GM21423 (cell line): ENCODE measurements at regions not wholly inside any gene's neighbourhood (a gene's known extent, or its start where the extent isn't known, plus 50 kb on each side); places are given as distances from the start of the nearest gene placed in this dataset.
"Not testable (repeated sequence)": the region's sequence is repeated elsewhere in the genome, so short reads cannot be mapped to it uniquely, and the experiment has no call there.

ENCODE experiments used
- ATAC-seq: cut with Tn5 transposase; IDR thresholded peaks from one replicate; pipeline ENCODE4 v1.9.1; 2021; ENCODE audit warnings: mild to moderate bottlenecking, moderate library complexity; ENCODE audit not compliant: unreplicated experiment

DNA sequence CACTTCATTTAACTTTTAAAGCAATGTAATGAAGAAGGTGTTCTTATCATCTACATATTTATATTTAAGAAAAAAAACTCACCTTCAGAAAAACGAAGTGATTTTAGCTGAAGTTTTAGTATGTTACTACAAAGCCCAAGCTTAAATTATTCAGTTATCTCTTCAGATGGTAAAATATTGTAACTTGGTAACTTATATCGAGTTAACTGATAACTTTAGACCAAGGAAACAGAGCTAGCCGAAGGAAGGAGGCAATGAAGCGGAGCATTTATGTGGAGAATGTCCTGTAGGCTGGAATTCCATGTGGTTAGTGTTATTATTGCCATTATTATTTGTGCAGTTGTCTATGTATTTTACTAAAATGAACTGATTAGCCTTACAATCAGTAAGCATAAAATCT is 1102.1 kb upstream of the LCORL start:
- no peak for ATAC-seq

DNA sequence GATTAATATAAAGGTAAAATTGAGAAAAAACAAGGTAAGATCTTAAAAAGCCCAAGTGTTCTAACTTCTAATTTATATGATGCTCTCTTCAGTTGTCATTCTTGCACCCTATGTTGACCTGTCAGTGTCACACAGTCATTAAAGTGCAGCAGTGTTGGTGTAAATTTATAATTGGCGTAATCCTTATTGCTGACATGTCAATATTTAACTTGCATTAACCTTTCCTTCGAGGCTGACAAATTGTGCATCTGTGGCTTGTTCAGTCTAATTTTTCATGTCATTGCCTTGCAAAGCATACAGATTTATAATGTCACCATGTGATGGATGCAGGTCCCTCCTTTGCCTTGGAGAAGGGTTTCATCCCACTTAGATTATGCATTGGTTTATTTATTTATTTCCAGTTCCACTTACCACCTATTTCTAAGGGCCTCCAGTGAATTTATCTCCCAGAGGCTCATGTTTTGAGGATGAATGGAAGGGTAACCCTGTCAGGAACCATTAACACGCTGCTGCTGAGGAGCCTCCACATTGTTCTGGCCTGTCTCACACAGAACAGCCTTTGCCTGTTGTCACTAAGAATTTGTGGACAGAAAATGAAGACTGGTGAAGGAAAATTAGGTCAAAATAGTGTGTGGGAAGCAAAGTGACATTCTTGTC is 1098.5 kb upstream of the LCORL start:
- no peak for ATAC-seq

DNA sequence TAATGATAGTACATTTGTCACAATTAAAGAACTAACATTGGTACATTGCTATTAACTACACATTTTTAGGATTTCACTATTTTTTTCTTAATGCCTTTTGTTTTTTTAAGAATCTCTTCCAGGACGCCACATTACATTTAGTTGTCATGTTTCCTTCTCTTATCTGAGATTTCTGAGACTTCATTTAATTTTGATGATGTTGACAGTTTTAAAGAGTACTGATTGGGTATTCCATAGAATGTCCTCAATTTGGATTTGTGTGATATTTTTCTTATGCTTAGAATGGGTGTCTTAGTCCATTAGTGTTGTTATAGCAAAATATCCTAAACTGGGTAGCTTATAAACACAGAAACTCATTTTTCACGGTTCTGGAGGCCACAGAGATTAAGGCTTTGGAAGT is 1095.5 kb upstream of the LCORL start:
- ATAC-seq = no peak

DNA sequence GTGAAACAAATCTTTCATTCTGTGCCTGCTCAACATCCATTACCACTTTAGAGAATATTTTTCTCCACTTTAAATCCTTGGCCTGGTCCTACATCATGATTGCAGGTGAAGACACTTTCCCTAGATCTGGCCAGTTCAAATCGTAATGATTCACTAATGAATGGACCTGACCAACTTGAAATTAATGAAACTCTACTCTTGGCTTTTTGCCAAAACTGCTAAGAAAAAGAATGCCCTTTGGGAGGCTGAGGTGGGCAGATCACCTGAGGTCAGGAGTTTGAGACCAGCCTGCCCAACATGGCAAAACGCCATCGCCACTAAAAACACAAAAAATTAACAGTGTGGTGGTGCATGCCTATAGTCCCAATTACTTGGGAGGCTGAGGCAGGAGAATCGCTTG is 1082.6 kb upstream of the LCORL start:
- no peak for ATAC-seq

DNA sequence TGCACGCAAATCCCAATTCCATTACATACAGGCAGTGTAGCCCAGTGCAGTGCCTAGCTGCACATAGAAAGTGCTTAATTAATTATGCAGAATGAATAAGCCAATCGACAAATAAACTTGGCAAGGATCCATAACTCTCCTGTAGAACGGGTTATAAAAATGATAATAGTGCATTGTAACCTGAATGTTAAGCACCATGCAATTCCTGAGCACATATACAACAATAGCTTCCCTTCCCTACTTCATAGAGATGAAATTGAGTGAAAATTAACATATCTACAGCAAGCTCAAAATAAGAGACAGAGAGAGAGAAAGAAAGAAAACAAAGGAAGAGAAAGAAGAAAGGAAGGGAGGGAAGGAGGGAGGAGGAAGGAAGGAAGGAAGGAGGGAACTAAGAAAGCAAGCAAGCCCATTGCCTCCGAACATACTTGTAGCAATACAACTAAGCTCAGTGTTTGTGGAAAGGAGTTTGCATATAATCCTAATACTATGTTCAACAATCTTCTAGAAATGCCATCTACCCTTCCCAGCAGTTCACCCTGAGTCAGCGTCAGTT is 1074.0 kb upstream of the LCORL start:
- no peak for ATAC-seq

DNA sequence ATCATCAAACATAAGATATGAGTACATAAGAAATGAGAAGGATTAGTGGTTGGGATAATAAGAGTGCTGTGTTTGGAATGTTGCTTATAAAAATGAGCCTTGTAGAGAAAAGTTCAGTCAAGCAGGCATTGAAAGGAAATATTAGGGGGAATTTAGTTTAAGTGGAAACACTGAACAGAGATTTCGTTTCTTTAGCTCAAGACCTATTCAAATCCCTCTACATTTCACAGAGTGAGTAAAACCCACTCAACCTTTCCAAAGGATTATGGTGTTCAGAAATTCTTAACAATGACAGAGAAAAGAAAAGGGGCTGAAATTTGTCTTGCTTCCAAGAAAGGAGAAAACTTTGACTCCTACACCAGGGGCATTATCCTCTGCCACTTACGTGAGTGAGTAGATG is 1072.4 kb upstream of the LCORL start:
- no peak for ATAC-seq

DNA sequence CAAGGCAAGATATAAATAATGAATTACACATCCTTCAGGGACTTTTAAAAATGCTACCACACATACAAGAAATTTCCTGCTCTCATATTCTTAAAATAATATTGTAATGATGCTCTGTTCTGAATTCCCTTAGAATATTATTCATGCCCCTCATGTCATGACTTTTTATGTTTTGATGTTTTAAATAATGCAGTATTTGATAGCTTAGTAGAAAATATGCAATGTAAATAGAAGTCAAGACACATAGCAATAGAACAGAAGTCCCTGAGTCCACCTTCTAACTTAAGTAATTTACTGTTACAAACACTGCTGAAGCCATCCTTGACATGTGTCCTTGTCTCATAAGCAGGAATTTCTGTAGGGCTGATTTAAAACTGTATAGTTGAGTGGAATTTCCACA is 1071.2 kb upstream of the LCORL start:
- no peak for ATAC-seq

DNA sequence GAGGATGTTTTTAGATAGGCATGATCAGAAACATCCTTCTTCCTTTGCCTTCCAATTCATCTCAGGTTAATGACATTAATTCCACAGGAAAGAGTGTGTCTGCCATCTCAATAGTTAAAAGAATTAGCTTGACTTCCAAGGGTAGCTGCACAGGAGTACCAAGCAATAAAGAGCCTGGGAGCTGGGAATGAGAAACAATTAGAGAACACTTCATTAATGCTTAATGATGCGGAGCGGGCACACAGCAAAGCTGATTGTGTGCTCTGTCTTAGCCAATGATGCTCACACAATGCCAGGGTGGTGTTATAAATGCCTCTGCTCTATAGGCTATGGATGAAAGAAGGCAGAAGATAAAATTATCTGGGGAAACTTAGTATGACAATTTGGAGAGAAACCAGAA is 1052.5 kb upstream of the LCORL start:
- ATAC-seq = no peak

DNA sequence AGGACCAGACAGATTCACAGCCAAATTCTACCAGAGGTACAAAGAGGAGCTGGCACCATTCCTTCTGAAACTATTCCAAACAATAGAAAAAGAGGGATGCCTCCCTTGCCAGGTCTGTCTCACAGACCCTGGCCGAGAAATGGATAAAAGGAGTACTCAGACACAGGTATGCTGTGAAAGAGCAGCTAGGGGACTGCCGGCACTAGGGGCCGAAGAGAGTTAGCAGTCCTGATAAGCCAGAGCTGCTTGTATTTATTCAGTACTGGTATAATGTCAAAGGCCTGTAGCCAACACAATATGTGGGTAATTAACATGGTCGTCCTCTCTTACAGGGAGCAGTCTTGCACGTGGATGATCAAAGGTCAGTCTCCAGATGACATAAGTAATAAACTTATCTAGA is 1042.1 kb upstream of the LCORL start:
- no peak for ATAC-seq

DNA sequence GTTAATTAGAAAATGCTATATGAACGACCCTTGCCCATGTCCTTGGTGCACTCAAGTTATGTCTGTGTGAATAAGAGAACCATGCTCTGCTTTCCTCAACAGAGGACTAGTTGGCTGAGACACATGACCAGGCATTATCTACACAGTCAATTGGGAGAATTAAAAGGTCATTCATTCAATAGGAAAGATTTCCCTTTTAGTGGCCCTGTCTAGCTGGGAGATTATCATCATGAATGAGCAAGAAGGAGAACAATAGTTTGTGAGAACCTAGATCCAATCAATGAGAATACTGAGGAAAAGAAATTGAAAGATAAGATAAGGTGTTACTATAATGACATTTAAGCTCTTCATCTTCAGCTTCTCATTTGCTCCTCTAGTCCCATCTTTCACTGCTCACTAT is 1033.4 kb upstream of the LCORL start:
- no peak for ATAC-seq

DNA sequence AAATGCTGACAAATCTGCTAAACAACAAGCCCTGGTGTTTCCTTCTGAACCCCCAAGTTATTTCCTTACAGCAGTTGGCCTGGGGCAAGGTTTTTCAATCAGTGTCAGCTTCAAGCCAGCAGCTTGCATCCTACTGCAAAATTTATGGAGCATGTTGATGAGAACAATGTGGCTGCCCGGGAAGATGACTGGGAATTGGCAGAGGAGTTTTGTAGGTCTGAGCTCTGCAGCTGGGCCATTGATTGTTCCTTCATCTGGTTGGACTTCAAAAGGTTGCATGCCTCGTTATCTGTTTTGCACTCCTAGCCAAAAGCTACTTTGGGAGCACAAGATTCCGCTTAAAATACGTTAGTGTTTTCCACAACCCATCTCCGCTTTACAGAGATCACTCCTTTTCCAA is 1030.3 kb upstream of the LCORL start:
- no peak for ATAC-seq

DNA sequence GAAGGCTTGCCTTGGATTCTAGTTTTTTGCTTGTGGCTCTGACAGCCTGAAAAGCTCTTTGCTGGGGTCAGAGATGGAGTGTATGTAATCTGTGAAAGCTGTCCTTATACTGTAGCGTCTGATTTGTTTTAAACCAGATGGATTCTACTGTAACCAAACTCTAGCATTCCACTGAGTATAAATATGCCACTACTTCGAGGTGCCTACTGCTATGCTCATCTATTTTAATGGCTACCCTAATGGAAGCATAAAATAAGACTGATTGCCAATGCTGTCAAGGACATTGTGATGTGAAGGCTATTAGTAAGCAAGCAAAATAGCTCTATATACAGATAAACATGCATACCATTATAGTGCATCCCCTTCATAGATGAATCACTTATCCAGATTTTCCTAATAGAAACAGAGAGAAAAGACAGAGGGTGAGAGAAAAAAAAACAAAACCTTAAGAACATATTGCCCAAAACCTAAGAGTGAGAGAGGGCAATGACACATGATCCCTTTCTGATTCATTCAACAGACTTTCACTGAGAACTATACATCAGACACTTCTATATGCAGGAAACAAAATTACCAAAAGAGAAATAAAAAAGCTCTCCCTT is 1025.8 kb upstream of the LCORL start:
- no peak for ATAC-seq

DNA sequence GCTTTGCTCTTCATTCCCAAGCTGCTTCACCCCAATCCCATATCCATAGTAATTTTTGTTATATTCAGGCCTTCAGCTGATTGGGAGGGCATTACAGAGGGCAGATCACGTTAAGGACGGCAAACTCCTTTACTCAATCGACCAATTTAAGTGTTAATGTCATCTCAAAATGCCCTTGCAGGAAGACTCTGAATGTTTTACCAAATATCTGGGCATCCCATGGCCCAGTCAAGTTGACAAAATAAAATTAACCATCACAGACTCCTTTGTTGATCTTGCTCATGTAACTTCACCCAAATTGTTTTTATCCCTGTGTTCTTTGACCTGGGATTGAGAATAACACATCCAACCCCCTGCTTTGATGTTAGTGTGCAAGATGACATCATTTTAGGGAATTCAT is 1018.3 kb upstream of the LCORL start:
- ATAC-seq = no peak

DNA sequence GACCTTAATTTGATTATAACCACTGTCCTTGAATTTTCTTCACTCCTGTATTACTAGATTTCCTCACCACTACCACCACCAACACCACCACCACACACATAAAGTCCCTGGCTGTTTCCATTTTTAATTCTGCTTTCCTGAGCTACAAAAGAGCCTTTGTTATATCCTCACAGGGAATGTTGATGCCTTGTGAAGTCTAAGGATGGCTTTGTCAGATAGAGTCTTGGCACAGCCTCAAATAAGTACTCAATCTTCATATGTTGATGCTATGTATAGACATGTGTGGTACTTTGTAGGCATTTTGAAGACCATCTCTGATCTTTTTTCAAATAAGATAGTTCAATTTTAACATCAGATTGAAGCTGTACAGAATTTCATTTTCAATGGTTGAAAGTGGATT is 1016.7 kb upstream of the LCORL start:
- ATAC-seq = no peak

DNA sequence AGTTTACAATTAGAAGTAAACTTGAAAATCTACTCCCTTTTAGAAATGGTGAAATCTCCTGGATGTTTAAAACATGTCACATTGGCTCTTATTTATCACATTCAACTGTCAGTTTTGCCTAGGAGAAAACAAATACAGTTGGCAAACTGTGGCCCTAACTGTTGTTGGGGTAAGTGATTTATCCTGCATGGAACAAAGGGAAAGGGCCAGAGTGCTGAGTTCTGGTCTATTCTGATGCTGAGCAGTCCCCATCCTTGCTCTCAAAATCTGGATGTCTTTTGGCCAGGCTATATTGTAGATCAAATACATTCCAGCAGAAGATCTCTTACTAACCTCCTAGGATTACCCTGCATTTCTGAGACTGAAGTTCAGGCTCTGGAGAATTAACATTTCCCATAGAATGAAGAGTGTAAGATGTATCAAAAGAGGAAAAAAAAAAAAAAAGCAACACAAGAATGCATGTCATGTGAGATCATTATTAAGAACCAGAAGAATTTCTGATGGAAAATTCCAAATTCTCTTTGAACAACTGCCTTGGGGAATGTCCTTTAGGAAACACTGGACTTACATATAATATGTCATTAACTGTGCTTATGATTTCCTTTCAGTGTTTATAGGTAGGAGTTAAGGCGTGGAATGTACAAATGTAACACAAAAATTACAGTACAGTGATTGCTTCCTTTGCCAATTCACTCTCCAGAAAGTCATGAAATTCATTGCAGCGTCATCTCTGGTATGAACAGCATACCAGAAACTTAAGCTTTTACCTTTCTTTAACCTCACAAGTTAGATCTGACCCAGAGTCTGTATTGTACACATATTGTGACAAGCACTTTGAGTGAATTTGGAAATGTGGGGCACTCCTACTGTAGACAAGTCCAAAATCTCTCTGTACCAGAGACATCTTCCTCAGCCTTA is 1012.5 kb upstream of the LCORL start:
- ATAC-seq = no peak

DNA sequence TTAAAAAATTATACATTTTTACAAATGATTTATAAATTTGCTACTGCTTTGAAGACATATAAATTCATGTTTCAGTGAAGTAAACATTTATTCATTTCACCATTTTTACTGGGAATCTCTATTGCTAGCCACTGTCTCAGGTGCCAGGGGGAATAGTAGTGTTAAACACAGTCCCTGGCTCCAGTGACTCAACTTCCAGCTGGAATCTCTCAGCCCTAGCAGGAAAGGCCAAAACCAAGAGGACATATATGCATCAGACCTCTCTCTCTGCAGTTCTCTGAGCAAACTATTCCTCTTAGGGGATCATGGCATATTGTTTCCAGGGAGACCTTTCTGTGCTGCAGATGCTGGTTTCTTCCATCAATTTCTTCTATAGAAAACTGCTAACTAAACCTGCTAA is 1009.0 kb upstream of the LCORL start:
- no peak for ATAC-seq

DNA sequence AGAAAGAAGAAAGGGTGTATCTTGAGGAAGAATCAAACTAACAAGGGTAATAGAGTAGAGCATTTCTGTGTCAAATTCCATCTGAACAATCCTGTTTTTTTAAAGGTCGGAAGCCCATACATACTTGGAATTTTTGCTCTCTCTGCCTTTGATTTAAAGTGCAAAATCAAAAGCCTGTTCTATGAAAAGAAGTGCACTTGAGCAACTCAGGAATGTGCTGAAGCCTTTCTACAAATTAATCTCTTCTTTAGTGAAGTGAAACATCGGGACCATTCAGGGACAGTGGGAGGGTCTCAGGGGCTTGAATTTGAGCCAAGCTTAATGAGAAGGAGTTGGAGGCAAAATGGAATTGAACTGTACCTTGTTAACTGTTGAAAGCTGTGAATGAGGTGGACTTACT is 1008.5 kb upstream of the LCORL start:
- ATAC-seq = no peak

DNA sequence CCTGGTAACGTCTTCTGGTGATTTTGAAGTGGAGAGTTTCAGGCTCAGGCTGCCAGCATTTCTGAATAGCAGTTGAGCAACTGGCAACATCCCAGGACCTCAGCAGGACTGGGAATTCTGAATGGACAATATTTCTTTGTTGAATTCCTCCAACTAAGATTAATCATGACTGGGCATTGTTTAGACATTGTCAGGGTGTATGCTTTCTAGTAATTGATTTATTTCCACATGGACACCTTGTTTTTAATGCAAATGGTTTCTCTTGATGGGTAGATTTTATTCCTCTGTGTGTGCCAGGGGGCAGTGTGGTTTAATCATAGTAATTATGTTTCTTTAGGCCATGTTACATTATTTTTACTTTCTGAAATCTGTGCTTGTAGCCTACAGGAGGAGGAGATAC is 1004.7 kb upstream of the LCORL start:
- no peak for ATAC-seq

DNA sequence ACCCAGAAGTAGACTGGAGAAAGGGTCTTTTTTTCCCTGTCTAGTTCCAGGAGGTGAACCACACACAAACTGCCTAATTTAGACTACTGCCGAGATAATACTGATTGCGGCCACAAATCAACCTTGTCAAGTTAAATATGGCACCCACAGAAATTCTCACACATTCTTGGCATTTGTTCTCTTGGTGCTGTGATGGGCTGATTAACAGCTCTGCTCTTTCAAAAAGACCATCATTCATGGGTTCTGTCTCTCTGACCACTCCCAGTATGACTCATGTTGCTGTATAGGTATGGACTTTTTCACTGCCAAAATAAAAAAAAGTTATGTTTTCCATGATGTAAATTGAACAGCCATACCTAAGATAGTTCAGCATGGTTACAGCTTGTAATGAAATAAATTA is 1003.5 kb upstream of the LCORL start:
- no peak for ATAC-seq

DNA sequence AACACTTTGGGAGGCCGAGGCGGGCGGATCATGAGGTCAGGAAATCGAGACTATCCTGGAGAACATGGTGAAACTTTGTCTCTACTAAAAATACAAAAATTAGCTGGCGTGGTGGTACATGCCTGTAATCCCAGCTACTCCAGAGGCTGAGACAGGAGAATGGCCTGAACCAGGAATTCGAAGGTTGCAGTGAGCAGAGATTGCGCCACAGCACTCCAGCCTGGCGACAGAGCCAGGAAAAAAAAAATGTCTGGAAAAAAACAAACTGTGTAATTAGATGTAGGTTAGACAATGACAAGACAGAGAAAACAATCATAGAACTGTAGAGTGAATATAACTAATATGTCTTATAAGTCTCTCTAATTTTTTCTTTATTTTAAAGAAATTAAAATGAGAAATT is 1002.5 kb upstream of the LCORL start:
- ATAC-seq = no peak

DNA sequence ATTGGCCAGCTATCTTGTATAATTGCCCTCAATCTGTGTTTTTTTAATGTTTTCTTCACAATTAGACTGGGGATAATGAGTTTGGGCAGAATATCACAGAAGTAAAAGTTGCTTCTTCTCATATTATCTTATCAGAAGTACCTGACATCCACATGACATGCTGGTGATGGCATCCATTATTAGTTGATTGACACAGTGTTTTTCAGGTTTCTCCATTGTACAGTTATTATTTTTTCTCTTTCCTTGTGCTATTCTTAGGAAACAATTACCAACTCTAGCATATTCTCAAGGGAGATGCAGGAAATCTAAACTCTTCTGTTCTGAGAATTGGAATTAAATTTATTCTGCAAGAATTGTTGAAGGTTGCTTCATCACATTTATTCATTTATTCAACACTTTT is 1000.1 kb upstream of the LCORL start:
- no peak for ATAC-seq

DNA sequence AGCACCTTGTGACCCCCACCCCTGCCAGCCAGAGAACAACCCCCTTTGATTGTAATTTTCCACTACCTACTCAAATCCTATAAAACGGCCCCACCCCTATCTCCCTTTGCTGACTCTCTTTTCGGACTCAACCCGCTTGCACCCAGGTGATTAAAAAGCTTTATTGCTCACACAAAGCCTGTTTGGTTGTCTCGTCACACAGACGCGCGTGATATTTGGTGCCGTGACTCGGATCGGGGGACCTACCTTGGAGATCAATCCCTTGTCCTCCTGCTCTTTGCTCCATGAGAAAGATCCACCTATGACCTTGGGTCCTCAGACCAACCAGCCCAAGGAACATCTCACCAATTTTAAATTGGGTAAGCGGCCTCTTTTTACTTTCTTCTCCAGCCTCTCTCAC is 995.0 kb upstream of the LCORL start:
- ATAC-seq = not testable (repeated sequence)
